CD4-positive, alpha-beta T cell (primary cell): ENCODE measurements at regions not wholly inside any gene's neighbourhood (a gene's known extent, or its start where the extent isn't known, plus 50 kb on each side); places are given as distances from the start of the nearest gene placed in this dataset.

Source experiments
- ATAC-seq: fragments of 200-7000 bp; cut with Tn5 transposase; one replicate; pipeline ENCODE4 v1.10.0; 2022; ENCODE audit warnings: mild to moderate bottlenecking; ENCODE audit not compliant: poor library complexity
- CTCF ChIA-PET: fragments of 350-600 bp; sonication (Branson Sonifier 250); formaldehyde crosslinking; loops from one replicate; lab custom pipeline; 2021; ENCODE audit warnings: antibody characterized with exemption, inconsistent platforms; lab: Charles Lee
- POLR2A ChIA-PET: fragments of 350-600 bp; sonication (Branson Sonifier 250); formaldehyde crosslinking; loops from one replicate; lab custom pipeline; 2021; ENCODE audit warnings: antibody characterized with exemption, inconsistent platforms; lab: Charles Lee
- DNase-seq, 14 experiments: peaks; one replicate each; pipeline ENCODE4 v3.0.0-alpha.2; 2013 to 2020; ENCODE audit warnings: mixed read lengths in 2 of 14
- H3K27ac ChIP-seq, 2 donors: one replicate each; pipeline versions ENCODE4 v1.5.1 to v1.7.0; 2013; ENCODE audit warnings: low read length in 2 of 2, low read depth in 1 of 2, mild to moderate bottlenecking in 1 of 2
- H3K27me3 ChIP-seq, 2 experiments: 1 replicate in 1 of 2; 2 replicates in 1 of 2; pipeline versions ENCODE4 v1.6.1 to v1.7.0; 2013; ENCODE audit warnings: low read length in 2 of 2, control low read depth in 1 of 2, mild to moderate bottlenecking in 1 of 2, moderate library complexity in 1 of 2; ENCODE audit not compliant: insufficient read depth in 2 of 2, control insufficient read depth in 1 of 2
- H3K36me3 ChIP-seq: one replicate; pipeline ENCODE4 v1.6.1; 2013; ENCODE audit warnings: low read length, control low read depth; ENCODE audit not compliant: insufficient read depth
- H3K4me1 ChIP-seq: one replicate; pipeline ENCODE4 v1.6.1; 2013; ENCODE audit warnings: low read length, control low read depth; ENCODE audit not compliant: insufficient read depth
- H3K4me3 ChIP-seq: one replicate; pipeline ENCODE4 v1.5.1; 2013; ENCODE audit warnings: mild to moderate bottlenecking, low read length, moderate library complexity
- H3K9me3 ChIP-seq, 2 experiments: 1 replicate in 1 of 2; 2 replicates in 1 of 2; pipeline versions ENCODE4 v1.6.1 to v1.7.0; 2013; ENCODE audit warnings: low read length in 2 of 2, mild to moderate bottlenecking in 2 of 2, control low read depth in 1 of 2, moderate library complexity in 1 of 2; ENCODE audit not compliant: control insufficient read depth in 1 of 2, insufficient read depth in 1 of 2
- H3K27ac Mint-ChIP-seq: one replicate; pipeline ENCODE4 v1.8.0; 2020; ENCODE audit warnings: mixed read lengths
- H3K27me3 Mint-ChIP-seq: one replicate; pipeline ENCODE4 v1.8.0; 2021; ENCODE audit warnings: mixed read lengths
- H3K36me3 Mint-ChIP-seq: one replicate; pipeline ENCODE4 v1.8.0; 2021; ENCODE audit warnings: low read depth, mixed read lengths
- H3K4me1 Mint-ChIP-seq: one replicate; pipeline ENCODE4 v1.8.0; 2021; ENCODE audit warnings: low read depth, mixed read lengths
- H3K4me3 Mint-ChIP-seq: one replicate; pipeline ENCODE4 v1.8.0; 2020; ENCODE audit warnings: mild to moderate bottlenecking, mixed read lengths
- H3K9me3 Mint-ChIP-seq: one replicate; pipeline ENCODE4 v1.8.0; 2020; ENCODE audit warnings: mixed read lengths
- CTCF ChIP-seq: fragments of 200-600 bp; IDR thresholded peaks from one replicate; pipeline ENCODE4 v1.8.0; 2022; ENCODE audit warnings: antibody characterized with exemption, mild to moderate bottlenecking
- intact Hi-C, 2 experiments: fragments of 100-400 bp; cut with DNase I in 1 of 2; cut with micrococcal nuclease in 1 of 2; formaldehyde crosslinking; loops; one replicate each; pipeline versions ENCODE4 v1.15.1 to v1.9.0; 2023 to 2025; cut with DNase I, micrococcal nuclease

- Mint-ChIP-seq H3K4me1 (no peaks in the 10 kb centered on the region), H3K36me3 (no peaks in the 10 kb centered on the region), H3K4me3 (no peak overlapping the region), H3K9me3 (no peaks in the 10 kb centered on the region), H3K27me3 (no peaks in the 10 kb centered on the region), H3K27ac (no peak overlapping the region)
- intact Hi-C loops = no loop called here
- Histone ChIP-seq H3K4me3 (no peak overlapping the region), H3K4me1 (no peaks in the 10 kb centered on the region), H3K36me3 (no peaks in the 10 kb centered on the region), H3K9me3 (no peaks in the 10 kb centered on the region), H3K27ac (no peak overlapping the region), H3K27me3 (no peaks in the 10 kb centered on the region)
- POLR2A ChIA-PET = no interaction called here
- ATAC-seq (no peak), DNase-seq (no peak)
- CTCF ChIA-PET = interaction anchor here (0.5 kb wide), 1 partner anchor 605 kb away, joined by 3 read pairs; no protein-coding TSS in a partner anchor
- no peak for TF ChIP-seq CTCF
Observed at GRCh38 chrX:113959912-113960626, 623.8 kb upstream of the HTR2C start.

- Histone ChIP-seq H3K4me1 (no peaks in the 10 kb centered on the region), H3K36me3 (no peaks in the 10 kb centered on the region), H3K4me3 (no peak overlapping the region), H3K27ac (no peak overlapping the region), H3K9me3 (no peaks in the 10 kb centered on the region), H3K27me3 (no peaks in the 10 kb centered on the region)
- no peak overlapping the region for H3K4me3 Mint-ChIP-seq
- H3K36me3 Mint-ChIP-seq = no peaks in the 10 kb centered on the region
- H3K27me3 Mint-ChIP-seq = no peaks in the 10 kb centered on the region
- CTCF ChIA-PET = no interaction called here
- DNase-seq (no peak), ATAC-seq (no peak)
- H3K9me3 Mint-ChIP-seq = no peaks in the 10 kb centered on the region
- intact Hi-C loops = no loop called here
- POLR2A ChIA-PET = no interaction called here
- no peaks in the 10 kb centered on the region for H3K4me1 Mint-ChIP-seq
- no peak for TF ChIP-seq CTCF
- H3K27ac Mint-ChIP-seq = no peak overlapping the region
Observed at GRCh38 chrX:113956936-113957335, 627.0 kb upstream of the HTR2C start.

- no peak for DNase-seq
- no peaks in the 10 kb centered on the region for H3K27me3 ChIP-seq
- H3K4me1 ChIP-seq = no peaks in the 10 kb centered on the region
- Mint-ChIP-seq H3K4me1 (no peaks in the 10 kb centered on the region), H3K9me3 (no peaks in the 10 kb centered on the region), H3K27ac (no peak overlapping the region), H3K4me3 (no peak overlapping the region), H3K36me3 (no peaks in the 10 kb centered on the region), H3K27me3 (no peaks in the 10 kb centered on the region)
- no peaks in the 10 kb centered on the region for H3K9me3 ChIP-seq
- intact Hi-C loops = no loop called here
- no peak overlapping the region for H3K4me3 ChIP-seq
- no peaks in the 10 kb centered on the region for H3K36me3 ChIP-seq
- no peak overlapping the region for H3K27ac ChIP-seq
- TF ChIP-seq CTCF = no peak
- ATAC-seq = no peak
- POLR2A ChIA-PET = no interaction called here
- CTCF ChIA-PET = no interaction called here
Observed at GRCh38 chrX:113954297-113954696, 629.6 kb upstream of the HTR2C start.
